ENCODE measurements at regions not wholly inside any gene's neighbourhood (a gene's known extent, or its start where the extent isn't known, plus 50 kb on each side); places are given as distances from the start of the nearest gene placed in this dataset.

DNA sequence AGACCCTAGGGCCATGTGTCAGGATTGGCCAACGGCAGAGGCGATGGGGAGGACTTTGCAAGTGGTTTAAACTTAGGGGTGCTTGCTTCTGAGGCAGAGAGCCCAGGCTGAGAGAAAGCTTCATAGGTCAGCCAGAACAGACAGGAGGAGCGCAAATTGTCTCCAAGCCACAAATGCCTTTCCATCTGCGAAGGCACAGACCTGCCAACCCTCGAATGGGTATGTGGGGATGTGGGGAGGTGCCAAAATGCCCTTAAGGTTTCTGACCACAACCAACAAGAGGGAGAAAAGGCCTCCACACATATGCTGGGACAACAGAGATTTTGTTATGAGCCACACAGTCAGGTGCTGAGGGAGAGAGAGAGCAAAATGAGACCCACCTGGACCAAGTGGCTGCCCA, 283.6 kb downstream of the CYP26B1 start:
- no peak for TF ChIP-seq SMARCC2 (IDR thresholded peaks at IDR 0.05)
- TF ChIP-seq, protein P1, sequence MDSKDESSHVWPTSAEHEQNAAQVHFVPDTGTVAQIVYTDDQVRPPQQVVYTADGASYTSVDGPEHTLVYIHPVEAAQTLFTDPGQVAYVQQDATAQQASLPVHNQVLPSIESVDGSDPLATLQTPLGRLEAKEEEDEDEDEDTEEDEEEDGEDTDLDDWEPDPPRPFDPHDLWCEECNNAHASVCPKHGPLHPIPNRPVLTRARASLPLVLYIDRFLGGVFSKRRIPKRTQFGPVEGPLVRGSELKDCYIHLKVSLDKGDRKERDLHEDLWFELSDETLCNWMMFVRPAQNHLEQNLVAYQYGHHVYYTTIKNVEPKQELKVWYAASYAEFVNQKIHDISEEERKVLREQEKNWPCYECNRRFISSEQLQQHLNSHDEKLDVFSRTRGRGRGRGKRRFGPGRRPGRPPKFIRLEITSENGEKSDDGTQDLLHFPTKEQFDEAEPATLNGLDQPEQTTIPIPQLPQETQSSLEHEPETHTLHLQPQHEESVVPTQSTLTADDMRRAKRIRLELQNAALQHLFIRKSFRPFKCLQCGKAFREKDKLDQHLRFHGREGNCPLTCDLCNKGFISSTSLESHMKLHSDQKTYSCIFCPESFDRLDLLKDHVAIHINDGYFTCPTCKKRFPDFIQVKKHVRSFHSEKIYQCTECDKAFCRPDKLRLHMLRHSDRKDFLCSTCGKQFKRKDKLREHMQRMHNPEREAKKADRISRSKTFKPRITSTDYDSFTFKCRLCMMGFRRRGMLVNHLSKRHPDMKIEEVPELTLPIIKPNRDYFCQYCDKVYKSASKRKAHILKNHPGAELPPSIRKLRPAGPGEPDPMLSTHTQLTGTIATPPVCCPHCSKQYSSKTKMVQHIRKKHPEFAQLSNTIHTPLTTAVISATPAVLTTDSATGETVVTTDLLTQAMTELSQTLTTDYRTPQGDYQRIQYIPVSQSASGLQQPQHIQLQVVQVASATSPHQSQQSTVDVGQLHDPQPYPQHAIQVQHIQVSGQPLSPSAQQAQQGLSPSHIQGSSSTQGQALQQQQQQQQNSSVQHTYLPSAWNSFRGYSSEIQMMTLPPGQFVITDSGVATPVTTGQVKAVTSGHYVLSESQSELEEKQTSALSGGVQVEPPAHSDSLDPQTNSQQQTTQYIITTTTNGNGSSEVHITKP (CRISPR knock-in tag; IDR thresholded peaks at IDR 0.05; ENCODE audit: low read depth), result no peak
- no peak for TF ChIP-seq ZIK1 (CRISPR knock-in tag; IDR thresholded peaks at IDR 0.05; ENCODE audit: borderline replicate concordance, low read depth)
- no peak for TF ChIP-seq ZFP36 (IDR thresholded peaks at IDR 0.05; ENCODE audit: borderline replicate concordance, low read depth, low read length, partially characterized antibody)
- no peak for TF ChIP-seq ZNF253 (CRISPR knock-in tag; IDR thresholded peaks at IDR 0.05; ENCODE audit: borderline replicate concordance)

Measured in HepG2 (cell line).